Kidney (tissue), 13 donors: ENCODE measurements at regions not wholly inside any gene's neighbourhood (a gene's known extent, or its start where the extent isn't known, plus 50 kb on each side); places are given as distances from the start of the nearest gene placed in this dataset.

Experiments used
- DNase-seq, 5 donors: peaks; one replicate each; pipeline ENCODE4 v3.0.0-alpha.2; 2013 to 2020
- FAIRE-seq: peaks from 2 replicates; lab custom pipeline; 2012; peaks lifted over from hg19 to GRCh38; lab: Jason Lieb, UNC
- H3K27ac ChIP-seq, 2 donors: one replicate each; pipeline ENCODE4 v1.7.0; 2013; ENCODE audit warnings: low read depth in 2 of 2, low read length in 2 of 2, inconsistent platforms in 1 of 2
- H3K27me3 ChIP-seq: one replicate; pipeline ENCODE4 v1.7.1; 2013; ENCODE audit warnings: low read length, inconsistent platforms; ENCODE audit not compliant: control insufficient read depth, insufficient read depth
- H3K36me3 ChIP-seq, 3 donors: one replicate each; pipeline versions ENCODE4 v1.7.0 to v1.7.1; 2013; ENCODE audit warnings: low read length in 3 of 3, control low read depth in 1 of 3, inconsistent platforms in 1 of 3; ENCODE audit not compliant: insufficient read depth in 3 of 3, control insufficient read depth in 2 of 3
- H3K4me1 ChIP-seq, 3 donors: one replicate each; pipeline versions ENCODE4 v1.7.0 to v1.7.1; 2013; ENCODE audit warnings: low read length in 3 of 3, inconsistent platforms in 1 of 3, low read depth in 1 of 3; ENCODE audit not compliant: control insufficient read depth in 2 of 3, insufficient read depth in 2 of 3
- H3K4me3 ChIP-seq, 3 donors: one replicate each; pipeline versions ENCODE4 v1.7.0 to v1.8.1; 2013; ENCODE audit warnings: low read length in 3 of 3, control low read depth in 1 of 3, inconsistent platforms in 1 of 3
- H3K9ac ChIP-seq, 3 donors: one replicate each; pipeline versions ENCODE4 v1.7.0 to v1.7.1; 2013; ENCODE audit warnings: low read length in 3 of 3, control low read depth in 1 of 3, inconsistent platforms in 1 of 3
- H3K9me3 ChIP-seq, 3 donors: one replicate each; pipeline versions ENCODE4 v1.7.0 to v1.7.1; 2013; ENCODE audit warnings: low read length in 3 of 3, control low read depth in 1 of 3, inconsistent platforms in 1 of 3; ENCODE audit not compliant: control insufficient read depth in 2 of 3, insufficient read depth in 1 of 3
- CTCF ChIP-seq: IDR thresholded peaks from 3 replicates; pipeline ENCODE4 v1.5.1; 2012; ENCODE audit warnings: mild to moderate bottlenecking, moderate library complexity, borderline replicate concordance; ENCODE audit not compliant: insufficient read depth; ENCODE audit errors: extremely low read depth
- intact Hi-C: fragments of 100-400 bp; cut with DNase I; formaldehyde crosslinking; loops from one replicate; pipeline ENCODE4 v1.11.1; 2022
- donor health status: control.
- donor health status: control.
- donor health status: control.
- donor health status: control.
- donor health status: control.
- donor health status: DM: yes; HTN: yes; CAD: no.
- donor health status: Normal renal cell carcinoma (clear cell type).

- H3K4me1 ChIP-seq, result no peaks in the 10 kb centered on the region
- H3K36me3 ChIP-seq, result no peaks in the 10 kb centered on the region
- H3K9ac ChIP-seq, result no peak overlapping the region
- DNase-seq (no peak), FAIRE-seq (no peak)
- H3K27me3 ChIP-seq, result no peaks in the 10 kb centered on the region
- intact Hi-C loops, result no loop called here
- no peak overlapping the region for H3K4me3 ChIP-seq
- TF ChIP-seq CTCF, result no peak
- H3K9me3 ChIP-seq, result no peaks in the 10 kb centered on the region
- H3K27ac ChIP-seq, result no peak overlapping the region
Measured at GRCh38 chr3:168984872-168985271, 678.6 kb downstream of the MECOM start.

- no peaks in the 10 kb centered on the region for H3K9me3 ChIP-seq
- no peak overlapping the region for H3K27ac ChIP-seq
- TF ChIP-seq CTCF, result no peak
- H3K27me3 ChIP-seq, result no peaks in the 10 kb centered on the region
- H3K4me3 ChIP-seq, result no peak overlapping the region
- intact Hi-C loops, result no loop called here
- peaks cover 0 to 2% (median under 1%) of the 10 kb centered on the region in 3 donors for H3K4me1 ChIP-seq
- FAIRE-seq (no peak), DNase-seq (no peak)
- no peak overlapping the region for H3K9ac ChIP-seq
- H3K36me3 ChIP-seq, result no peaks in the 10 kb centered on the region
Measured at GRCh38 chr3:168983046-168983445, 680.5 kb downstream of the MECOM start.

- Histone ChIP-seq H3K9ac (no peak overlapping the region), H3K4me3 (no peak overlapping the region), H3K27ac (no peak overlapping the region), H3K9me3 (no peaks in the 10 kb centered on the region), H3K36me3 (no peaks in the 10 kb centered on the region), H3K4me1 (peaks cover 0 to 4% (median 2%) of the 10 kb centered on the region in 3 donors), H3K27me3 (no peaks in the 10 kb centered on the region)
- FAIRE-seq (no peak), DNase-seq (no peak)
- intact Hi-C loops, result no loop called here
- TF ChIP-seq CTCF, result no peak
Measured at GRCh38 chr3:168981396-168981795, 682.1 kb downstream of the MECOM start.

GRCh38 chr3:168977716-168978374 is 685.7 kb downstream of the MECOM start:
- Histone ChIP-seq H3K4me1 (peaks cover 0 to 4% (median 2%) of the 10 kb centered on the region in 3 donors), H3K27ac (no peak overlapping the region), H3K9me3 (no peaks in the 10 kb centered on the region), H3K9ac (no peak overlapping the region), H3K36me3 (no peaks in the 10 kb centered on the region), H3K27me3 (no peaks in the 10 kb centered on the region), H3K4me3 (no peak overlapping the region)
- TF ChIP-seq CTCF, result no peak
- DNase-seq, result peak in 3 of 5 donors; percentile 11 to 62 (median 54)
- FAIRE-seq, result no peak
- intact Hi-C loops, result no loop called here
